ENCODE measurements at regions not wholly inside any gene's neighbourhood (a gene's known extent, or its start where the extent isn't known, plus 50 kb on each side); places are given as distances from the start of the nearest gene placed in this dataset.
A peak's percentile ranks its signal among the peaks of the same experiment; 100 is the strongest.
"Not testable (repeated sequence)": the region's sequence is repeated elsewhere in the genome, so short reads cannot be mapped to it uniquely, and the experiment has no call there.

- Histone ChIP-seq H3K36me3 (ENCODE audit: control insufficient read depth, insufficient read depth, low read length) (no peaks in the 10 kb centered on the region), H3K27ac (ENCODE audit: low read length) (peak overlapping the region; percentile 6; the same call in 1 of the 2 replicates), H3K4me1 (ENCODE audit: control insufficient read depth, insufficient read depth, low read length) (peaks cover 3% of the 10 kb centered on the region; the same call in 1 of the 2 replicates), H3K27me3 (ENCODE audit: control insufficient read depth, insufficient read depth, low read length) (no peaks in the 10 kb centered on the region), H3K9me3 (ENCODE audit: control insufficient read depth, insufficient read depth, low read depth, low read length) (no peaks in the 10 kb centered on the region), H3K4me3 (ENCODE audit: low read depth in 2 of 2, low read length in 2 of 2) (no peak overlapping the region)
- intact Hi-C loops (cut with micrococcal nuclease; ENCODE audit: unreplicated experiment): no loop called here
- CTCF ChIA-PET: no interaction called here
- no peak for TF ChIP-seq SIN3A (IDR thresholded peaks at IDR 0.05; ENCODE audit: borderline replicate concordance, insufficient read depth, low read depth, low read length)
- no peak for TF ChIP-seq POLR2AphosphoS5 (IDR thresholded peaks at IDR 0.05; ENCODE audit: low read depth, low read length)
- no peak for TF ChIP-seq CTCF (IDR thresholded peaks at IDR 0.05)
- no peak for TF ChIP-seq TCF7L2 (IDR thresholded peaks at IDR 0.05; ENCODE audit: low read depth, low read length)
- no peak for TF ChIP-seq REST (IDR thresholded peaks at IDR 0.05; ENCODE audit: insufficient read depth in 1 of 2, low read depth in 2 of 2, low read length in 1 of 2)
- no TSS peak for BruUV-seq (replicated peaks)
- POLR2A ChIA-PET: no interaction called here
- in situ Hi-C loops (cut with HindIII; ENCODE audit: low pct_unique_long_range_greater_than_20kb, low sequenced_read_pairs): no loop called here
- no peak for DNase-seq (ENCODE audit: low read depth, low spot score)
- no peak for ATAC-seq
Observed at GRCh38 chr3:27637346-27637995, 84.7 kb downstream of the EOMES start.

- H3K9me3 ChIP-seq (ENCODE audit: control insufficient read depth, insufficient read depth, low read depth, low read length); H3K4me3 ChIP-seq (ENCODE audit: low read depth in 2 of 2, low read length in 2 of 2); intact Hi-C loops (cut with micrococcal nuclease; ENCODE audit: unreplicated experiment); BruUV-seq (replicated peaks); H3K36me3 ChIP-seq (ENCODE audit: control insufficient read depth, insufficient read depth, low read length); POLR2A ChIA-PET; DNase-seq (ENCODE audit: low read depth, low spot score); H3K27me3 ChIP-seq (ENCODE audit: control insufficient read depth, insufficient read depth, low read length); CTCF ChIA-PET; in situ Hi-C loops (cut with HindIII; ENCODE audit: low pct_unique_long_range_greater_than_20kb, low sequenced_read_pairs); ATAC-seq: not testable (repeated sequence)
- H3K27ac ChIP-seq (ENCODE audit: low read length): peak overlapping the region; percentile 79; the same call in 1 of the 2 replicates
- H3K4me1 ChIP-seq (ENCODE audit: control insufficient read depth, insufficient read depth, low read length): peaks cover 11% of the 10 kb centered on the region
Observed at GRCh38 chr3:27635006-27635405, 87.1 kb downstream of the EOMES start.

GRCh38 chr3:27633224-27633545 lies 88.9 kb downstream of the EOMES start:
- Histone ChIP-seq H3K27ac (ENCODE audit: low read length) (peak overlapping the region; percentile 94), H3K36me3 (ENCODE audit: control insufficient read depth, insufficient read depth, low read length) (no peaks in the 10 kb centered on the region), H3K9me3 (ENCODE audit: control insufficient read depth, insufficient read depth, low read depth, low read length) (no peaks in the 10 kb centered on the region), H3K27me3 (ENCODE audit: control insufficient read depth, insufficient read depth, low read length) (no peaks in the 10 kb centered on the region), H3K4me3 (ENCODE audit: low read depth in 2 of 2, low read length in 2 of 2) (peak overlapping the region; percentile 42 to 64), H3K4me1 (ENCODE audit: control insufficient read depth, insufficient read depth, low read length) (peaks cover 29% of the 10 kb centered on the region)
- ChIA-PET CTCF (no interaction called here), POLR2A (interaction anchor here (0.8 kb wide), 1 partner anchor 98 kb away, joined by 3 read pairs; no protein-coding TSS in a partner anchor)
- intact Hi-C loops (cut with micrococcal nuclease; ENCODE audit: unreplicated experiment) (loop anchor here (2.0 to 5.0 kb wide), 2 partner anchors 98 to 151 kb away; partner anchors contain the start of gene SLC4A7), in situ Hi-C loops (cut with HindIII; ENCODE audit: low pct_unique_long_range_greater_than_20kb, low sequenced_read_pairs) (no loop called here)
- ATAC-seq (peak; percentile 76), DNase-seq (ENCODE audit: low read depth, low spot score) (no peak)
- TF ChIP-seq TCF7L2 (IDR thresholded peaks at IDR 0.05; ENCODE audit: low read depth, low read length) (no peak), CTCF (IDR thresholded peaks at IDR 0.05) (no peak), SIN3A (IDR thresholded peaks at IDR 0.05; ENCODE audit: borderline replicate concordance, insufficient read depth, low read depth, low read length) (no peak), REST (IDR thresholded peaks at IDR 0.05; ENCODE audit: insufficient read depth in 1 of 2, low read depth in 2 of 2, low read length in 1 of 2) (no peak), POLR2AphosphoS5 (IDR thresholded peaks at IDR 0.05; ENCODE audit: low read depth, low read length) (no peak)
- no TSS peak for BruUV-seq (replicated peaks)

Measured in Panc1 (cell line).